Ectodermal cell (in vitro differentiated cells): ENCODE measurements at regions not wholly inside any gene's neighbourhood (a gene's known extent, or its start where the extent isn't known, plus 50 kb on each side); places are given as distances from the start of the nearest gene placed in this dataset.

Source experiments
- H3K27ac ChIP-seq: 2 replicates; pipeline ENCODE4 v1.7.0; 2013; ENCODE audit warnings: mild to moderate bottlenecking, low read depth, low read length; ENCODE audit not compliant: insufficient read depth, poor library complexity, severe bottlenecking
- H3K27me3 ChIP-seq: 2 replicates; pipeline ENCODE4 v1.7.0; 2013; ENCODE audit warnings: mild to moderate bottlenecking, low read length; ENCODE audit not compliant: insufficient read depth, control insufficient read depth, poor library complexity, severe bottlenecking
- H3K36me3 ChIP-seq: one replicate; pipeline ENCODE4 v1.7.0; 2013; ENCODE audit warnings: low read length; ENCODE audit not compliant: control insufficient read depth, insufficient read depth
- H3K4me1 ChIP-seq: one replicate; pipeline ENCODE4 v1.7.0; 2013; ENCODE audit warnings: low read length; ENCODE audit not compliant: control insufficient read depth, insufficient read depth
- H3K4me3 ChIP-seq: 2 replicates; pipeline ENCODE4 v1.7.0; 2013; ENCODE audit warnings: low read depth, low read length, control low read depth; ENCODE audit not compliant: insufficient read depth
- H3K9me3 ChIP-seq: 2 replicates; pipeline ENCODE4 v1.7.0; 2013; ENCODE audit warnings: mild to moderate bottlenecking, low read length, moderate library complexity; ENCODE audit not compliant: control insufficient read depth
- WGBS, 2 experiments: methylation state at CpG; one replicate each; pipeline ENCODE4 v1.1.7; 2013; ENCODE audit warnings: missing lambda C conversion rate in 2 of 2; 5-methylcytosine and 5-hydroxymethylcytosine counted together

DNA sequence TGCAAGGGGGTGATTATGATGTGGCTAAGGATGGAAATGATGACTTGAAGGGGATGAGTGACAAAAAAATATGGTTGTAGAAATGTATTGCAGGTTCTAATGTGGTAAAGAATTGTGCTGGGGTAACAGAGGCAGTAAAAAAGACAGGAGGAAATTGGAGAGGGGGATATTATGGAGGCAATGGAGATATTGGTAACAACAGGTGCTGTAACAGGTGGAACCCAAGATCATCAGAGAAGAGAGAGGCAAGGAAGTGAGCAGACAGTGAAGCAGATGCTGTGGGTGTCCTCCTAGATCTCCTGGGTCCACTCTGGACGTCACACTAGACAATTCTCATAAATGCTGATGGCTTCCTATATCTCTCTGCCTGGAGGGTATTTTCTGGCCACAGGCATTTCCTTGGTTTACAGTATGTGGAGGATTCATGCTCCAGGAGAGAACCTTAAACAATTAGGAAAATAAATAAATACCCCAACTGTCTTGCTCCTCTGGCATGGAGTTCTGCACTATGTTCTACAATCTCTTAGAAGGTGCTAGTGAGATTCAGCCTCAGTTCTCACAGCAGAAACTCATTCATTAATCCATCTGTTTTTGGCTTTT, 620.3 kb upstream of the PLXNA2 start:
- no peaks in the 10 kb centered on the region for H3K27me3 ChIP-seq
- H3K4me1 ChIP-seq = no peaks in the 10 kb centered on the region
- no peak overlapping the region for H3K27ac ChIP-seq
- 88 to 100% methylated on average over 1 of the region's 1 CpG for WGBS, 2 experiments
- no peak overlapping the region for H3K4me3 ChIP-seq
- H3K36me3 ChIP-seq = no peaks in the 10 kb centered on the region
- no peaks in the 10 kb centered on the region for H3K9me3 ChIP-seq

DNA sequence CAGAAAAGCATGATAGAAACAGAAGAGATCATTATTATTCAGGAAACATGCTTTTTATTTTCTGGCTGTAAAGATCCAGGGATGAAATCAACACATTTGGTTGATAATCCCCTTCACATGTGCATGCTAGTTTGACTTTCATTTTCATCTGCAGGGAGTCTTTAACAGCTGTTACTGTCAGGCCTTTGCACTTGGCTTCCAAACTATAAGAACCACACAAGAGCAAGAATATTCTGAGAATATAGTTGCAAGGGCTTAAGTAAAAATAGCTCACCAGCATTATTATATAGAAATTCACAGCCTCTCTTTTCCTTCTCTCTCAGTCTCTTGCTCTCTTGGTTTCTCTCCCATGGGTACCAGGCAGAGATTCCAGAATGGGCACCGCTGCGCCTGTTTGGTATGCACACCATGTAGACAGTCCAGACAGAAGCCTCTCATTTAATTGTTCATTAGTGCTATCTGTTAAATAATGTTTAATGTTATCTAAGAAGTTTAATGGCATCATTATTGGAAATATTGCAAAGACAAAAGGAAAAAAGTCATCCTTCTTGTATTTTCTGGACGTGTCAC, 622.3 kb upstream of the PLXNA2 start:
- H3K4me3 ChIP-seq = no peak overlapping the region
- no peaks in the 10 kb centered on the region for H3K36me3 ChIP-seq
- 98% methylated on average over 3 of the region's 3 CpGs for WGBS, 2 experiments
- H3K27ac ChIP-seq = no peak overlapping the region
- H3K4me1 ChIP-seq = no peaks in the 10 kb centered on the region
- no peaks in the 10 kb centered on the region for H3K9me3 ChIP-seq
- no peaks in the 10 kb centered on the region for H3K27me3 ChIP-seq

DNA sequence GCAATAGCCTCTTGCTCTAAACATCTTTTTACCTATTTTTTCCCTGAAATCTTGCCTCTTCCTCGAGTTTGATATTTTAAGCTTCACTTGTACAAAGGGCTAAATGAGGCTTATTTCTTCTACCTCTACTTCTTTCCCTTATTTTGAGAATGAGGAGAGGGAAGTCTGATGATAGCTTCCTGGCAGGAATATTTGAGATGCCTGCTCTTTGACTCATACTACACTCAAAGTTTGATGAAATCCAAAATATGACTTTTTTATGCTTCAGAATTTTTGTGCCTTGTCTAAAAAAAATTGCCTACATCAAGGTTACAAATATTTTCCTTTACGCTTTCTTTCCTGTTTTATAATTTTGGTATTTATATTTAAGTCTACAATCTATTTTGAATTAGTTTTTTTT, 624.4 kb upstream of the PLXNA2 start:
- Histone ChIP-seq H3K27ac (no peak overlapping the region), H3K4me1 (no peaks in the 10 kb centered on the region), H3K27me3 (no peaks in the 10 kb centered on the region), H3K9me3 (no peaks in the 10 kb centered on the region), H3K36me3 (no peaks in the 10 kb centered on the region), H3K4me3 (no peak overlapping the region)
- 100% methylated on average over 1 of the region's 2 CpGs for WGBS, 2 experiments

DNA sequence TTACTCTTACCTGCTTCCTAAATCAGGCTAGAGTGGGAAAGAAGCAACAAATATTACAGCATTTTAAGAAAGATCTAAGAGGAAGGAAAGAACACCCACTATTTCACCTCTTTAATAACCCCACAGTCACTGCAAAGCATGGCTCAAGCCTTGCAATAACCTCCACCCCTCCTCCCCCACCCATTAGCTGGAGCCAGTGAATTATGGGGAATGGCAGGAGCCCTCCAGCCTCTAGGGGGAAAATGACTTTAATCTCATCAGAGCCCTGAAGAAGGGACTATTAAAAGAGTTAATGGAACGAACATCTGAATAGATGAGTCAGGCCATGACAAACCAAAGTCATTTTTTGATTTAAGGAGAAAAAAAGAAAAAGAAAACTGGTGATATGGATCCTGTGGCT, 630.7 kb upstream of the PLXNA2 start:
- no peaks in the 10 kb centered on the region for H3K27me3 ChIP-seq
- WGBS, 2 experiments = 96 to 97% methylated on average over 1 of the region's 1 CpG
- no peaks in the 10 kb centered on the region for H3K4me1 ChIP-seq
- H3K4me3 ChIP-seq = no peak overlapping the region
- H3K27ac ChIP-seq = no peak overlapping the region
- H3K36me3 ChIP-seq = no peaks in the 10 kb centered on the region
- no peaks in the 10 kb centered on the region for H3K9me3 ChIP-seq

DNA sequence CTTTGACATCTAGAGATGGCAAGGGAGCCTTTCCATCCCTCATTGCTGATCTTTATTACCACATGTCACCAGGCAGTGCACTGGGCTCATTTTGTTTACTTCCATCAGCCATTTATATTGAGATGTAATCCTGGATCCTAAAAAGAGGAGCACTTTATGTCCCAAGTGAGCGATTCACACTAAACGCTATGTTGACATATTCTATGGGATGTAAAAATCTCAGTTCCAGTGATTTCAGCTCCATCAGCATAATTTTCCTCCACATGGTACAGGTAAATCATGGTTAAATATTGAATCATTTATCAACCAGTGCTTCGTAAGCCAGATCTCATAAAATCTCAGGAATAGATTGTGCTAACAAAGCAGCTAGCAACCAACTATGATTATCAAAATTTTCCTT, 634.8 kb upstream of the PLXNA2 start:
- Histone ChIP-seq H3K27me3 (no peaks in the 10 kb centered on the region), H3K27ac (no peak overlapping the region), H3K36me3 (no peaks in the 10 kb centered on the region), H3K4me3 (no peak overlapping the region), H3K4me1 (no peaks in the 10 kb centered on the region), H3K9me3 (no peaks in the 10 kb centered on the region)
- WGBS, 2 experiments = 90 to 100% methylated on average over 3 of the region's 3 CpGs

DNA sequence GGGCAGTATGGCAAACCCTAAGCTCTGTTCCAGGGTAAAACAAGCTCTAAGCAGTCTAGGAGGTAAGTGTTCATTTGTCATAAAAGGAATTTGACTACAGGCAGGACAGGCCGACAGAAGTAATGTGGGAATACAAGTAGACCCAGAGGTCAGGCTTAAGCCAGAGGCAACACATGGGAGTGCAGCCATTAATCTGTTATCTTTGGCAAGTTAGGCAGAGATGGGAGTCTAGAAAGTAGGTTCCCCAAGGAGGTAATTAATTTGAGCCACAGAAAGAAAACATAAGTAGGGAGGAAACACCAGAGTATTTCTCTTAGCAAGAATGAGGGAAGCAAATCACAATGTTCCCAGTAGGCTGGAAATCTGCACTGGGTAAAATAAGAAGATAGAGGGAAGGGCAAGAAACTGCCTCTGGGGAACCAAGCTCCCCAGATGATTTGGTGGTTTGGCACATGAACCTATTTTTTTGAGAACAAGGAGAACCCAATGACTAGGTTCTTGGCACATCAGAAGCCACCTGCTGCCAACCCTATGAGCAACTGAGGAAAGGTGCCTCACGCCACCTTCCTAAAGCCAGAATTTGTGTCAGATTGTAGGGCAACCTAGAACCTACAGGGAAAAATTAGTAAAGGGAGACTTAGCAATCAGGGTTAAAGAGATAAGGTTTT, 636.4 kb upstream of the PLXNA2 start:
- no peaks in the 10 kb centered on the region for H3K9me3 ChIP-seq
- H3K27ac ChIP-seq = no peak overlapping the region
- 90 to 91% methylated on average over 2 of the region's 2 CpGs for WGBS, 2 experiments

DNA sequence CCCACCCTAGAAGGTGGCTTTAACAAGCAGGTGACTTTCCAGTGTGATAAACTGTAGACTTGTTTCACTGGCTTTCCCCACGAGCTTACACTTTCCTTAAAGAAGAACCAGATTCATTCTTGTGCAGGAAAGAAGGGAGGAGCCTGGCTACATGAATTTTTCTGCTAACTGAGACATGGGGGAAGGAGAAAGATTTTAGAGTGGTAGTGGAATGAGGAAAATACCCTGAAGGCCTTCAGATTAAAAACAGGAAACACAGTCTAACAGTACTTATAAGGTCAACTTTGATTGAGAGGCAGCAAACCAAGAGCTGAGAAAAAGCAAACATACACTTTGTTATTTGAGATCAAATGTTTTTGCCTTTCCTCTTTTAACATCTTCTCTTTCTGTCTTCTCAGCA, 640.9 kb upstream of the PLXNA2 start:
- Histone ChIP-seq H3K4me1 (no peaks in the 10 kb centered on the region), H3K27ac (no peak overlapping the region), H3K4me3 (no peak overlapping the region), H3K27me3 (no peaks in the 10 kb centered on the region), H3K36me3 (no peaks in the 10 kb centered on the region), H3K9me3 (no peaks in the 10 kb centered on the region)
- WGBS, 2 experiments = 75 to 100% methylated on average over 1 of the region's 1 CpG

More for the DNA sequence above, 636.4 kb upstream of the PLXNA2 start:
- no peaks in the 10 kb centered on the region for H3K27me3 ChIP-seq
- H3K4me1 ChIP-seq = no peaks in the 10 kb centered on the region
- H3K4me3 ChIP-seq = no peak overlapping the region
- H3K36me3 ChIP-seq = no peaks in the 10 kb centered on the region

DNA sequence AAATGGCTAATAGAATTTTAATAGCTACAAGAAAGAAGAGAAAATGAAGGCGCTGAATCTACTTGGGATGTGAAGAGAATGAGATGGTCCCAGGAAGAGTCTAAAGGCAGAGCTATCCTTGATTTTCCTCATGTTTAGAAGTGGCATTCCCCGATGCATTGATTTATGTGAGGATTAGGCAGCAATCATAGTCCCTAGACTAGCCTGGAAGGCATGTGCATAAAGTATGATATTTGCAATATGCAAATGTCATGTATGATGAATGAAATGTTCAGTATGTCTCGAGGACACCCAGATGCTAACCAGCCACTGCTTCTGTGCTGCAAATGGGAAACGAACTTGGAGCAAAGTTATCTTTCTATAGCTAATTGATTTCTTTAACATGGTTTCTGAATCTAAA, 641.5 kb upstream of the PLXNA2 start:
- H3K27me3 ChIP-seq = no peaks in the 10 kb centered on the region
- H3K4me1 ChIP-seq = no peaks in the 10 kb centered on the region
- H3K4me3 ChIP-seq = no peak overlapping the region
- no peaks in the 10 kb centered on the region for H3K9me3 ChIP-seq
- H3K27ac ChIP-seq = no peak overlapping the region
- WGBS, 2 experiments = 92 to 94% methylated on average over 3 to 4 of the region's 4 CpGs
- no peaks in the 10 kb centered on the region for H3K36me3 ChIP-seq

DNA sequence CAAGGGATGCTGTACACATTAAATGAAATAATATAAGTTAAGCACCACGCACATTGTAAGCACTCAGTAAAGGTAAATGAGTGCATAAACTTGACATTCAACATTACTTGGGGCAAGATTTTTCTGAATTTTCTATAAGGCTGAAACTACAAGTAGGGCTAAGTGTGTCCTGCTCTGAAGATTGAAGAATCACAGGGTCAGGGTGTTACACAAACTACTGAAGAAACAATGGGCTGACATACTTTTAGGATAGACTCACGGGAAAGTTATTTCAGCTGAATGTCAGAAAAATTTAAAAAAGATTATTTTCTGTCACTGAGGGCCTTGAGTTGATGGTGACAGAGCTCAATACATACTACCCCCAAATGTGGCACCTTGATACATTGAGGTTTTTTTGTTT, 644.2 kb upstream of the PLXNA2 start:
- Histone ChIP-seq H3K9me3 (no peaks in the 10 kb centered on the region), H3K27ac (no peak overlapping the region), H3K36me3 (no peaks in the 10 kb centered on the region), H3K4me1 (peaks cover 8% of the 10 kb centered on the region), H3K4me3 (no peak overlapping the region), H3K27me3 (no peaks in the 10 kb centered on the region)
- 94 to 96% methylated on average over 2 of the region's 2 CpGs for WGBS, 2 experiments

DNA sequence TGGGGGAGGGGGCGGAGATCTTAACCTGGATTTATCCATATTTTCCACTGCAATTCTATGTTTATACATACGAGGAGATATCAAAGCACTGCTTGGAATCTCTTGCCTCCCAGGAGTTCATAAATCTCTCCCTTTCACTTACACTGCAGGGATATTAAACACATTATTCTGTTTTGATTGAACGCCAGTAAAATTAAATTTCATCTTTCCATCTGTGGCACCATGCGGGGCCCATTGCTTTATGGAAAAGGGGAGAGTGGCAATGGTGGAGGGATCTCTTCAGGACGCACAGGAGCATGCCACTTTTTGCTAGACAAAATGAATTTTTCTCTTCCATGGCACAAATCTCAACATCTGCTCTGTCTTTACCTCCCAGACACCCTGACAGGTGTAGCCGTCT, 648.0 kb upstream of the PLXNA2 start:
- Histone ChIP-seq H3K4me1 (peaks cover 8% of the 10 kb centered on the region), H3K36me3 (no peaks in the 10 kb centered on the region), H3K9me3 (no peaks in the 10 kb centered on the region), H3K4me3 (no peak overlapping the region), H3K27ac (no peak overlapping the region), H3K27me3 (no peaks in the 10 kb centered on the region)
- WGBS, 2 experiments = 86 to 91% methylated on average over 4 to 6 of the region's 6 CpGs
